Neutrophil (primary cell): ENCODE measurements at regions not wholly inside any gene's neighbourhood (a gene's known extent, or its start where the extent isn't known, plus 50 kb on each side); places are given as distances from the start of the nearest gene placed in this dataset.
A peak's percentile ranks its signal among the peaks of the same experiment; 100 is the strongest.

Source experiments
- H3K27ac ChIP-seq: fragments of 200-600 bp; sonication (generic); 2 replicates; pipeline ENCODE4 v1.5.1; 2016; ENCODE audit warnings: mild to moderate bottlenecking, moderate library complexity
- H3K27me3 ChIP-seq: fragments of 200-600 bp; sonication (generic); 2 replicates; pipeline ENCODE4 v1.6.0; 2016; ENCODE audit warnings: mild to moderate bottlenecking
- H3K36me3 ChIP-seq: fragments of 200-600 bp; sonication (generic); 2 replicates; pipeline ENCODE4 v1.5.1; 2017
- H3K4me1 ChIP-seq, 2 experiments: fragments of 200-600 bp in 1 of 2; sonication (generic) in 1 of 2; 1 replicate in 1 of 2; 2 replicates in 1 of 2; pipeline versions ENCODE4 v1.5.1 to v1.6.1; 2013 to 2016; ENCODE audit warnings: low read depth in 1 of 2, low read length in 1 of 2, mild to moderate bottlenecking in 1 of 2, moderate library complexity in 1 of 2; ENCODE audit not compliant: control insufficient read depth in 1 of 2, insufficient read depth in 1 of 2
- H3K4me3 ChIP-seq, 2 experiments: fragments of 200-600 bp in 1 of 2; sonication (generic) in 1 of 2; 1 replicate in 1 of 2; 2 replicates in 1 of 2; pipeline ENCODE4 v1.5.1; 2013 to 2016; ENCODE audit warnings: low read depth in 1 of 2, low read length in 1 of 2, mild to moderate bottlenecking in 1 of 2, moderate library complexity in 1 of 2
- H3K9me3 ChIP-seq: fragments of 200-600 bp; sonication (generic); 2 replicates; pipeline ENCODE4 v1.5.1; 2016
- CTCF ChIP-seq: fragments of 200-600 bp; sonication (generic); IDR thresholded peaks from 2 replicates; pipeline ENCODE4 v1.5.1; 2016; ENCODE audit warnings: antibody characterized with exemption

DNA sequence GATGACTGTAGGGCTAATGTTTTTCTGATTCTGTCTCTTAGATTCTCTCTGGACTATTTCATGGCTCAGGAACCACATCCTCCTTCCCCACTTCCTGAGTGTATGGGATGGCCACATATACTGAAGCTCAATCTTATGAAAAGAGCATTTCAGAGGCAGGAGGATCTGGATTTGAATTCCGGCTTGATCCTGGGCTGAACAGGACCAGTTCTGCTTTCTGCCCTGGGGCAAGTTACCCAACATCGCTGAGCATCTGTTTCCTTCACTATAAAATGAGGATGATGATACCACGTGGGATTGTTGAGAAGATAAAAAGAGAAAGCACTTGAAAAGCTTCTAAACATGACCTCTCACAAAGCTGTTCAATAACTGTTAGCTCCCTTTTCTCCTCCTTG lies 168.4 kb upstream of the TNFAIP3 start:
- TF ChIP-seq CTCF: no peak
- Histone ChIP-seq H3K4me1 (peaks cover 13 to 14% of the 10 kb centered on the region in 2 experiments), H3K9me3 (no peaks in the 10 kb centered on the region), H3K4me3 (no peak overlapping the region), H3K36me3 (no peaks in the 10 kb centered on the region), H3K27ac (peak overlapping the region; percentile 18), H3K27me3 (no peaks in the 10 kb centered on the region)

DNA sequence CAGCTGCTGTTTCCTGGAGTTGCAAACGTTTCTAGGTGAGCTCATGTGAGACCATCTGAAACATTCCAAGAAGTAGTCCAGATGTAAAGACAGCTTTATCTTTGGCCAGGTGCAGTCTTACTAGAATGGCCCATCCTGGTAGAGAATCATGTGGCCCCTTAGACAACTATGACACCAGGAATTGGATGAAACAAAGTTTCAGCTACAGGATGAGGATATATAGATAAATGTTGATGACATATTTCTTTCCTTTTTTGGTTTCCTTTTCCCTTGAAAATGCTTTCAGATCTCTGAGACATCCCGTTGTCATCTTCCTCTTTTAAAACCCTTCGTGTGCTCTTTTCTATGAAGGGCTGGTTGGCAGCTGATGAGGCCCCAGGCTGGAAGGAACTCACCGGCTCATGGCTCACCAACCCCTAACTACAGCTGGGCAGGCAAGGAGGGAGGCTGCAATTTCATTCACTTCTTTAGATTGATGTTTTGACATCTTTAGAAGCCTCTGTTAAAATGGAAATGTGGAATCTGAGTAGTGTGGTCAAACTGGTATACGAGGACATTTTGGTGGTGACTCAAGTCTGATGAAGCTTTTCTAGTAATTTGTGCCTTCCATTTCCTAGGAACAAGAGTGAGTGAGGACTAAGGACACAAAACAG lies 167.9 kb upstream of the TNFAIP3 start:
- H3K27ac ChIP-seq: peak overlapping the region; percentile 18
- no peaks in the 10 kb centered on the region for H3K27me3 ChIP-seq
- no peaks in the 10 kb centered on the region for H3K9me3 ChIP-seq
- no peaks in the 10 kb centered on the region for H3K36me3 ChIP-seq
- peaks cover 13 to 14% of the 10 kb centered on the region in 2 experiments for H3K4me1 ChIP-seq
- no peak for TF ChIP-seq CTCF
- H3K4me3 ChIP-seq: no peak overlapping the region

DNA sequence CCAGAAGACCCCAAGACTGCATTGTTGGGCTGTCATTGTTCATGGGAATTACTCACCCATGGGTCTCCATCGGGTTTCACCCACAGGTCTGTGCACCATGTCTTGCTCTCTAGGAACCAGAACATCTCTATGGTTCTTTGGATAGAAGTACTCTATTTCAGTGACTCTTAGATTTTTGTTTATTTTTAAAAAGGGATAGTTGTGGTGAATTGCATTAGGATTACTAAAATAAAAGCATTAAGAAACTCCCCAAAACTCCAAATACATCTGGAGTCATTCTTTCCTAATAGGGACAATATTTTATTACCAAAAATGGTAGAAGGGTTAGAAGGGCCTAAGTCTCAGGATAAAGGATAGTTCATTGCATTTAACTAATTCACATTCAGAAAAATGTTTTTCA lies 166.9 kb upstream of the TNFAIP3 start:
- no peak for TF ChIP-seq CTCF
- Histone ChIP-seq H3K4me1 (peaks cover 13 to 14% of the 10 kb centered on the region in 2 experiments), H3K4me3 (no peak overlapping the region), H3K9me3 (no peaks in the 10 kb centered on the region), H3K27ac (no peak overlapping the region), H3K27me3 (no peaks in the 10 kb centered on the region), H3K36me3 (no peaks in the 10 kb centered on the region)

DNA sequence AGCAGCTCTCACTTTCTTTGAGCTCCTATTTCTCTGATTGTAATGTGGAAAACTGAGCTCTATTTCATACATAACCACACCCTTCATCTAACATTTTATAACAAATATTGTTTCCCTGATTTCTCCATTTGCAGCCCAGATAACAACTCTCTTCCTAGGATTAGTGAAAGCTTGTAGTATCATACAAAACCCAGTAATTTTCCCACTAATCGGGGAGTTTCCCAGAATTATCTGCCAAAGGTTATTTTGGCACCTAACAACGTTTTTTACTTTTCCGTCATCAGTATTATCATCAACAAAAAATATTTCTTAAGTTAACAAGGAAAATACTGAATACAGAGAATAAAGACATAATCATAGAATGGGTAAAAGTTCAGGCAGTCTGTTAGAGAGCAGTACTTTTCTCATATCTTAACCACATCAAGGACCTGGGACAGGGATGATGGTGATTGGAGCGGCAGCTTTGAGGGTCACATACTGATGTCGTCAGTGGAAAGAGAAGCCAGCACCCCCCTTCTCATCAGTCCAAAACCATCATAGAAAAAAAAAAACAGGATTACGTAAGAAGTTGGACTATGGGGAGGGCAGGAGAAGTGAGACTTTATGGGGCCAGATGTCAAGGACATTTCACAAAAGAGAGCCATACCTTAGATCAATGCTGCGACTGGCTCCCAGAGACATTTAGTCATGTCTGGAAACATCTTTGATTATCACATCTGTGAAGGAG lies 166.1 kb upstream of the TNFAIP3 start:
- Histone ChIP-seq H3K4me3 (no peak overlapping the region), H3K9me3 (no peaks in the 10 kb centered on the region), H3K27ac (no peak overlapping the region), H3K4me1 (peaks cover 14 to 16% of the 10 kb centered on the region in 2 experiments), H3K36me3 (no peaks in the 10 kb centered on the region), H3K27me3 (no peaks in the 10 kb centered on the region)
- TF ChIP-seq CTCF: no peak

DNA sequence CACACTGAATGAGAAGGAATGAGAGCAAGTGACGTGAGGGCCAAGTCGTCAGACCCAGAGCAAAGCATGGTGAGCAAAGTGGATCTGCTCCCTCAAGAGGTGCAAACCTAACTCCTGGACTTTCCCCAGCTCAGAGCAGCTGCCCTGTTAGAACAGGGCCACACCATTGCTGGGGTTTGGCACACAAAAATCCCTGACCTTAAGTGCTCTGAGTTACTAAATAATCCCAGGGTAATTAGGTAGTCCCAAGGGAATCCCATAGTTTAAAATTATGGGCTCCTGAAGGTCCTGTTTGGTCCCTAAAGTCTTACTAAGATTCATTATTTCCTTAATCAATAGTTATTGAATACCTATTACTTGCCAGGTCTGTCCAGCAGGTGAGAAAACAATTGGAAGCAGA lies 165.1 kb upstream of the TNFAIP3 start:
- Histone ChIP-seq H3K27ac (no peak overlapping the region), H3K9me3 (no peaks in the 10 kb centered on the region), H3K4me3 (no peak overlapping the region), H3K36me3 (no peaks in the 10 kb centered on the region), H3K4me1 (peaks cover 14 to 20% of the 10 kb centered on the region in 2 experiments), H3K27me3 (no peaks in the 10 kb centered on the region)
- no peak for TF ChIP-seq CTCF
